MM.1S (cell line): ENCODE measurements at regions not wholly inside any gene's neighbourhood (a gene's known extent, or its start where the extent isn't known, plus 50 kb on each side); places are given as distances from the start of the nearest gene placed in this dataset.
A peak's percentile ranks its signal among the peaks of the same experiment; 100 is the strongest.

Experiments used
- DNase-seq: peaks from one replicate; pipeline ENCODE4 v3.0.0-alpha.2; 2015
- H2AFZ ChIP-seq: fragments of 300-600 bp; sonication (generic); 2 replicates; pipeline ENCODE4 v1.6.0; 2016; ENCODE audit warnings: antibody characterized with exemption, low read length
- H3F3A ChIP-seq: fragments of 300-600 bp; sonication (generic); 2 replicates; pipeline ENCODE4 v1.6.1; 2016; ENCODE audit warnings: mild to moderate bottlenecking, antibody characterized with exemption, low read length, moderate library complexity, mixed read lengths; ENCODE audit not compliant: insufficient read depth
- H3K27ac ChIP-seq: fragments of 300-600 bp; sonication (generic); 2 replicates; pipeline ENCODE4 v1.5.1; 2016; ENCODE audit warnings: mild to moderate bottlenecking, low read length
- H3K27me3 ChIP-seq: fragments of 300-600 bp; sonication (generic); replicated peaks from 2 replicates; pipeline ENCODE4 v1.6.0; 2016; ENCODE audit warnings: low read length; ENCODE audit not compliant: insufficient read depth
- H3K36me3 ChIP-seq: fragments of 300-600 bp; sonication (generic); replicated peaks from 2 replicates; pipeline ENCODE4 v1.6.1; 2016; ENCODE audit warnings: mild to moderate bottlenecking, low read length, mixed read lengths; ENCODE audit not compliant: insufficient read depth
- H3K4me1 ChIP-seq: fragments of 300-600 bp; sonication (generic); 2 replicates; pipeline ENCODE4 v1.6.1; 2016; ENCODE audit warnings: low read length, mixed read lengths
- H3K4me2 ChIP-seq: fragments of 300-600 bp; sonication (generic); 2 replicates; pipeline ENCODE4 v1.6.0; 2016; ENCODE audit warnings: low read depth, low read length
- H3K4me3 ChIP-seq: fragments of 300-600 bp; sonication (generic); 2 replicates; pipeline ENCODE4 v1.5.1; 2016; ENCODE audit warnings: low read length, mixed read lengths
- H3K79me2 ChIP-seq: fragments of 300-600 bp; sonication (generic); 2 replicates; pipeline ENCODE4 v1.6.1; 2016; ENCODE audit warnings: mixed run types, low read length, mixed read lengths
- H3K9ac ChIP-seq: fragments of 300-600 bp; sonication (generic); 2 replicates; pipeline ENCODE4 v1.6.1; 2016; ENCODE audit warnings: low read length, mixed read lengths
- H3K9me2 ChIP-seq: fragments of 300-600 bp; sonication (generic); replicated peaks from 2 replicates; pipeline ENCODE4 v1.6.1; 2016; ENCODE audit warnings: mild to moderate bottlenecking, low read length, mixed read lengths; ENCODE audit not compliant: insufficient read depth
- H3K9me3 ChIP-seq: fragments of 300-600 bp; sonication (generic); replicated peaks from 2 replicates; pipeline ENCODE4 v1.6.1; 2016; ENCODE audit warnings: mild to moderate bottlenecking, low read length, mixed read lengths; ENCODE audit not compliant: insufficient read depth
- H4K20me1 ChIP-seq: fragments of 300-600 bp; sonication (generic); 2 replicates; pipeline ENCODE4 v1.6.1; 2016; ENCODE audit warnings: mild to moderate bottlenecking, low read length, moderate library complexity, mixed read lengths; ENCODE audit not compliant: insufficient read depth
- EZH2 ChIP-seq: fragments of 300-600 bp; sonication (generic); optimal IDR thresholded peaks from 2 replicates; pipeline ENCODE3; 2017; ENCODE audit warnings: low read depth, mild to moderate bottlenecking, antibody characterized with exemption, low read length, mixed read lengths
- EZH2phosphoT487 ChIP-seq: fragments of 300-600 bp; sonication (generic); IDR thresholded peaks from 2 replicates; pipeline ENCODE4 v1.6.1; 2018; ENCODE audit warnings: antibody characterized with exemption, low read length
- TF ChIP-seq, protein P1 (sequence below): fragments of 300-600 bp; sonication (generic); IDR thresholded peaks from 2 replicates; pipeline ENCODE4 v1.5.1; 2016; ENCODE audit warnings: antibody characterized with exemption, low read length, mixed read lengths

DNA sequence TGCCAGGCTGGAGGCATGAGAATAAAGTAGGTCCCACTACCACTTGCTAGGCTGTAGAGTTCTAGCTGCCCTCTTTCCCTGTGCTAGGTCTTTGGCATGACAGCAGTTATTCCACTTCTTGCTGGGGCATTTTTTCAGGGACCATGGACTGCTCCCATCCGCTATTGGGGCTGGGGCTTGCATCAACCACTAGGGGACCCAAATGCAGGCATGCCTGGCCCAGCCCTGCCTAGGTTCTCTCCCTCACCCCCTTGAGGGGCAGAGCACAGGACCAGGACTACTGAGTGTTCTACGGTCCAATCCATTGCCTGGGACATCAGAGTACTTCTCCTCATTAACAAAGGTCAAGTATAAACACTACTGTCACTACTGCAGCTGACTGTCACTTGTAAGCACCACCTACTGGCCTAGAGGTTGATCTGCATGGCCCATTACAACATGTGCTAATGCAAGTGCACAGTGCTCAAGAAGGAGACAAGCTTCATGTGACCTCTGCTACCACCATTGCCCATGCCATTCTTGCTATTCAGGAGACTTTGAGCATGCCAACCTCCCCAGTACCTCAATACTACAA lies 270.5 kb downstream of the MBNL1 start:
- H3K9ac ChIP-seq = no peak overlapping the region
- no peaks in the 10 kb centered on the region for H3K79me2 ChIP-seq
- no peak overlapping the region for H3K27ac ChIP-seq
- H3K4me1 ChIP-seq = no peaks in the 10 kb centered on the region
- TF ChIP-seq, protein P1, sequence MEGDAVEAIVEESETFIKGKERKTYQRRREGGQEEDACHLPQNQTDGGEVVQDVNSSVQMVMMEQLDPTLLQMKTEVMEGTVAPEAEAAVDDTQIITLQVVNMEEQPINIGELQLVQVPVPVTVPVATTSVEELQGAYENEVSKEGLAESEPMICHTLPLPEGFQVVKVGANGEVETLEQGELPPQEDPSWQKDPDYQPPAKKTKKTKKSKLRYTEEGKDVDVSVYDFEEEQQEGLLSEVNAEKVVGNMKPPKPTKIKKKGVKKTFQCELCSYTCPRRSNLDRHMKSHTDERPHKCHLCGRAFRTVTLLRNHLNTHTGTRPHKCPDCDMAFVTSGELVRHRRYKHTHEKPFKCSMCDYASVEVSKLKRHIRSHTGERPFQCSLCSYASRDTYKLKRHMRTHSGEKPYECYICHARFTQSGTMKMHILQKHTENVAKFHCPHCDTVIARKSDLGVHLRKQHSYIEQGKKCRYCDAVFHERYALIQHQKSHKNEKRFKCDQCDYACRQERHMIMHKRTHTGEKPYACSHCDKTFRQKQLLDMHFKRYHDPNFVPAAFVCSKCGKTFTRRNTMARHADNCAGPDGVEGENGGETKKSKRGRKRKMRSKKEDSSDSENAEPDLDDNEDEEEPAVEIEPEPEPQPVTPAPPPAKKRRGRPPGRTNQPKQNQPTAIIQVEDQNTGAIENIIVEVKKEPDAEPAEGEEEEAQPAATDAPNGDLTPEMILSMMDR = peak; percentile 39
- TF ChIP-seq EZH2phosphoT487 = no peak
- no peak for TF ChIP-seq EZH2
- H3K9me3 ChIP-seq = 0 out of 2 replicates have a peak, but pooled peaks cover 4% of the 10 kb centered on the region
- no peak for DNase-seq
- no peak overlapping the region for H3K4me2 ChIP-seq
- H3K4me3 ChIP-seq = no peak overlapping the region
- H4K20me1 ChIP-seq = no peaks in the 10 kb centered on the region
- no peaks in the 10 kb centered on the region for H3F3A ChIP-seq
- no peak overlapping the region for H2AFZ ChIP-seq
- H3K36me3 ChIP-seq = no peaks in the 10 kb centered on the region
- H3K9me2 ChIP-seq = no peaks in the 10 kb centered on the region
- no peaks in the 10 kb centered on the region for H3K27me3 ChIP-seq

DNA sequence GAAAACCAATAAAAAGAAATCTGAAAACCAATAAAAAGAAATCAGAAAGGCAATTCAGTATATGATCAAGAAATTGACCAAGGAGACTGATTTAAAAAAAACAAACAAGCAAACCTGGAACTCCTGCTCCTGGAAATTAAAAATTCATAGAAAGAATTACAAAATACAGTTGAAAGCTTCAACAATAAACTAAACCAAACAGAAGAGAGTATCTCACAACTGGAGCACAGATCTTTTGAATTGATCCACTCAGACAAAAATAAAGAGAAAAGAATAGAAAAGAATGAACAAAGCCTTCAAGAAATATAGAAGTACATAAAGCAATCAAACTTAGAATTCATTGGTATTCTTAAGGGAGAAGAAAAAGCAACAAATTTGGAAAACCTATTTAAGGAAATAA lies 271.4 kb downstream of the MBNL1 start:
- no peaks in the 10 kb centered on the region for H3F3A ChIP-seq
- TF ChIP-seq EZH2phosphoT487 (no peak), EZH2 (no peak)
- TF ChIP-seq, protein P1 = no peak

DNA sequence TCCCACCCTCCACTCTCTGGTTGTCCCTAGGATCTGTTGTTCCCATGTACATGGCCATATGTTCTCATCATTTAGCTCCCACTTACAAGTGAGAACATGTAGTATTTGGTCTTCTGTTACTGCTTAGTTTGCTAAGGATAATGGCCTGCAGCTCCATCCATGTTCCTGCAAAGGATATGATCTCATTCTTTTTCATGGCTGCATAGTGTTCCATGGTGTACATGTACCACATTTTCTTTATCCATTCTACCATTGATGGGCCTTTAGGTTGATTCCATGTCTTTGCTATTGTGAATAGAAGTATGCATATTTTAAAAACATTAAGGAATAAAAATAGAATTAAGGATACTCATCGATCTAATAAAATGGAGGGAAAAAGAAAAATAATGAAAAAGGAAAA lies 278.4 kb downstream of the MBNL1 start:
- H3K4me2 ChIP-seq = no peak overlapping the region
- H3K9ac ChIP-seq = no peak overlapping the region
- no peaks in the 10 kb centered on the region for H3K36me3 ChIP-seq
- no peaks in the 10 kb centered on the region for H4K20me1 ChIP-seq
- DNase-seq = no peak
- no peaks in the 10 kb centered on the region for H3F3A ChIP-seq
- no peak overlapping the region for H3K27ac ChIP-seq
- no peaks in the 10 kb centered on the region for H3K9me3 ChIP-seq
- H3K4me3 ChIP-seq = no peak overlapping the region
- H3K4me1 ChIP-seq = no peaks in the 10 kb centered on the region
- no peaks in the 10 kb centered on the region for H3K79me2 ChIP-seq
- no peaks in the 10 kb centered on the region for H3K27me3 ChIP-seq
- no peak overlapping the region for H2AFZ ChIP-seq
- no peaks in the 10 kb centered on the region for H3K9me2 ChIP-seq
- TF ChIP-seq EZH2phosphoT487 (no peak), EZH2 (no peak)
- TF ChIP-seq, protein P1 = no peak

More for the DNA sequence above, 271.4 kb downstream of the MBNL1 start:
- H3K27ac ChIP-seq = no peak overlapping the region
- H2AFZ ChIP-seq = no peak overlapping the region
- no peak overlapping the region for H3K4me2 ChIP-seq
- no peaks in the 10 kb centered on the region for H3K9me2 ChIP-seq
- no peaks in the 10 kb centered on the region for H3K36me3 ChIP-seq
- DNase-seq = no peak
- no peaks in the 10 kb centered on the region for H3K9me3 ChIP-seq
- no peaks in the 10 kb centered on the region for H3K79me2 ChIP-seq
- no peak overlapping the region for H3K9ac ChIP-seq
- no peak overlapping the region for H3K4me3 ChIP-seq
- H4K20me1 ChIP-seq = no peaks in the 10 kb centered on the region
- no peaks in the 10 kb centered on the region for H3K27me3 ChIP-seq
- no peaks in the 10 kb centered on the region for H3K4me1 ChIP-seq
